Activated T-cell treated with anti-CD3 and anti-CD28 coated beads, Interleukin-2, amount 50 U/mL, for 72 hours (primary cell): ENCODE measurements at regions not wholly inside any gene's neighbourhood (a gene's known extent, or its start where the extent isn't known, plus 50 kb on each side); places are given as distances from the start of the nearest gene placed in this dataset.

Source experiments
- ATAC-seq, 2 donors: fragments of 150-1000 bp; cut with Tn5 transposase; replicated peaks in 1 of 2; 2 replicates each; pipeline ENCODE4 v1.10.0; 2021; ENCODE audit warnings: moderate library complexity in 2 of 2, mild to moderate bottlenecking in 1 of 2
- DNase-seq, 2 donors: peaks; one replicate each; pipeline ENCODE4 v3.0.0; 2021 to 2022; ENCODE audit warnings: mixed read lengths in 1 of 2
- H3K27ac Mint-ChIP-seq: one replicate; pipeline ENCODE4 v1.8.0; 2022; ENCODE audit warnings: mild to moderate bottlenecking, moderate library complexity, mixed read lengths
- H3K27me3 Mint-ChIP-seq: one replicate; pipeline ENCODE4 v1.8.0; 2022; ENCODE audit warnings: low read depth, mixed read lengths
- H3K36me3 Mint-ChIP-seq, 2 donors: one replicate each; pipeline ENCODE4 v1.8.0; 2022; ENCODE audit warnings: mixed read lengths in 2 of 2, mild to moderate bottlenecking in 1 of 2; ENCODE audit not compliant: insufficient read depth in 2 of 2
- H3K4me1 Mint-ChIP-seq: one replicate; pipeline ENCODE4 v1.8.0; 2022; ENCODE audit warnings: low read depth, mixed read lengths
- H3K4me3 Mint-ChIP-seq, 2 donors: one replicate each; pipeline ENCODE4 v1.8.0; 2022; ENCODE audit warnings: mild to moderate bottlenecking in 2 of 2, mixed read lengths in 2 of 2, moderate library complexity in 2 of 2
- H3K9me3 Mint-ChIP-seq, 2 donors: one replicate each; pipeline ENCODE4 v1.8.0; 2022; ENCODE audit warnings: mixed read lengths in 2 of 2

DNA sequence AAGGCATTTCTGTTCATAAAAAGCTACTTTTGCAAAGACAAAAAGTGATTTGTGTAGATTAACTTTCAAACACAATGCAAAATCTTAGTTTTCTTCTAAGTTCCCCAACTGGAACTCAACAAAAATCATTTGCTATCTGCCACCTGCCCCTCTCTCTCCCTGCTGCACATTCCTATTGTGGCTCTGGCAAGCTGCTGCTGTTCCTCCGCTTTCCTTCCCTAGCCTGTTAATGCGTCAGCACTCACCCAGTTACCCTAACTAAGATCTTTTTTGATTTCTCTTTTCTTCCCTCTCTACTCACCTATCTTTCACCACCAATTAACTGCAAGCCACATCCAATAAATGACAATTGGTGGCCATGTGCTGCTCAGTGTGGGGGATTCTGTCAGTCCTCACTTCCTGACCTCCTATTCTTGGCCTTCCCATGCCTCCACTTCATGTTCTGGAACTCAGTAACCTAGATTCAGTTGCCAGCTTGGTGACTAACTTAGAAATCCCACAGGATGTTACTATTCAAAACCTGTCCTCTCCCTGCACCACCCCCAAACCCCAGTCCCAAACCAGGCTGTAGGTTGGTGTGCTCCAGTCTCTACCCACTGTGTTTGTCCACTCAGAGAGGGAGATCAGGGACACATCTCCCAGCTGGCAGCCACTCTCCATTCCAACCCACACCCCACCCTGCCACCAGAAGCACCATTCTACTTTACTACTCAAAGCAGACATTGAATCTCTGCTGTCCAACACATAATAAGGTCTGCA, 140.2 kb upstream of the CTTNBP2 start:
- DNase-seq: no peak
- ATAC-seq: no peak
- Mint-ChIP-seq H3K36me3 (peaks cover 1 to 3% of the 10 kb centered on the region in 2 donors), H3K4me3 (no peak overlapping the region), H3K27me3 (no peaks in the 10 kb centered on the region), H3K9me3 (peaks cover 3 to 7% of the 10 kb centered on the region in 2 donors), H3K27ac (no peak overlapping the region), H3K4me1 (no peaks in the 10 kb centered on the region)

DNA sequence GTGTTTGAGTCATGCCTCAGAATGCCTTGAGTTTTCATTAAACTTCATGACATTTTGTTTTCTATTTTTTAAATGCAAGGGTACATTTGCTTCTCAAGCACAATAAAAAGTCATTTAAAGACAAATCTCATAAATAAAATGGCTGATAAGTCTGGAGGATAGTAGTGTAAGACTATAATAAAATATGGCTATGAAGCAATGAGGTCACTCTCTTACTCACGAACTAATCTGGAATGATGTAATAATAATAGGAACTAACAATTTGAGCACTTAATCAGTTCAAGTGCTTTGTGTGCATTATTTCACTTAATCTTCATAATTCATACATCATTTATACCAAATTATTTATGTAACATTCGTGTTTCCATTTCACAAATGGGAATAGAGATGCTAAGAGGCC, 149.3 kb upstream of the CTTNBP2 start:
- ATAC-seq: no peak
- Mint-ChIP-seq H3K27me3 (no peaks in the 10 kb centered on the region), H3K27ac (no peak overlapping the region), H3K36me3 (peaks cover 0 to 1% of the 10 kb centered on the region in 2 donors), H3K4me3 (no peak overlapping the region), H3K9me3 (peaks cover 2% of the 10 kb centered on the region in 2 donors), H3K4me1 (no peaks in the 10 kb centered on the region)
- DNase-seq: no peak

DNA sequence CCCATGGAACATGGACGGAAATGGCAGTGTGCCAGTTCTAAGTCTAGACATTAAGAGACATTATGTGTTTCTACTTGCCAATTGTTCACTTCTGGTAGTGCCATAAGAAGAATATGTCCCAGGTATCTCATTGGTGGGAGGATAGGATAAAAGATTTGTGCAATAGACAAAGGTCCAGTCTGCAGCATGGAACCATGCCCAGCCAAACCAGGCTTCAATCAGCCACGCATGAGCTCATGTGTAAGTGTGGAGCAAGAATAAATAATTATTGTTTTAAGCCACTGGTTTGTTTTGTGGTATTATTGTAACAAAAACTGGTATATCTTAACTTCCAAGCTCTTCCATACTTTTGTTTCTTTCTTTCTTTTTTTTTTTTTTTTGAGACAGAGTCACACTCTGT, 153.6 kb upstream of the CTTNBP2 start:
- Mint-ChIP-seq H3K4me1 (no peaks in the 10 kb centered on the region), H3K9me3 (peaks cover 0 to 2% of the 10 kb centered on the region in 2 donors), H3K27ac (no peak overlapping the region), H3K36me3 (no peaks in the 10 kb centered on the region), H3K4me3 (no peak overlapping the region), H3K27me3 (no peaks in the 10 kb centered on the region)
- ATAC-seq (no peak), DNase-seq (no peak)

DNA sequence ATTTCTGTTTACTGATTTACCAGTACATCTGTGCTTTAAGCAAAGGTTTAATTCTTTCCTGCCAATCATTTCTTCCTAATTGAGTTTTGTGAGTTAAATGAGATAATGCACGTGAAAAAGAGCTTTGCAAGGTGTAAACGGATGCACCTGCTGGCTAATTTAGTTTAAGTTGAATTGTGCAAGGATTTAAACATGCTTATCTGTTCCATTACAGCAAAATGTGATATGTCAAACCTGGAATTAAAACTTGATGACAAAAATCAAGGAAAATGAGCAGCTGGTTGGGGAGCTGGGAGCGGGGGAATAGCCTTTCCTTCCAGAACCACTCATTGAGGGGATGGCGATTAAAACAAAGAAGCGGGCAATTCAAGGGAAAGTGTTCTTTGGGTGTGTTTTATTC, 155.0 kb upstream of the CTTNBP2 start:
- no peaks in the 10 kb centered on the region for H3K27me3 Mint-ChIP-seq
- ATAC-seq (no peak), DNase-seq (no peak)
- H3K4me3 Mint-ChIP-seq: no peak overlapping the region
- H3K9me3 Mint-ChIP-seq: peaks cover 0 to 2% of the 10 kb centered on the region in 2 donors
- H3K36me3 Mint-ChIP-seq: no peaks in the 10 kb centered on the region
- H3K4me1 Mint-ChIP-seq: no peaks in the 10 kb centered on the region
- no peak overlapping the region for H3K27ac Mint-ChIP-seq

DNA sequence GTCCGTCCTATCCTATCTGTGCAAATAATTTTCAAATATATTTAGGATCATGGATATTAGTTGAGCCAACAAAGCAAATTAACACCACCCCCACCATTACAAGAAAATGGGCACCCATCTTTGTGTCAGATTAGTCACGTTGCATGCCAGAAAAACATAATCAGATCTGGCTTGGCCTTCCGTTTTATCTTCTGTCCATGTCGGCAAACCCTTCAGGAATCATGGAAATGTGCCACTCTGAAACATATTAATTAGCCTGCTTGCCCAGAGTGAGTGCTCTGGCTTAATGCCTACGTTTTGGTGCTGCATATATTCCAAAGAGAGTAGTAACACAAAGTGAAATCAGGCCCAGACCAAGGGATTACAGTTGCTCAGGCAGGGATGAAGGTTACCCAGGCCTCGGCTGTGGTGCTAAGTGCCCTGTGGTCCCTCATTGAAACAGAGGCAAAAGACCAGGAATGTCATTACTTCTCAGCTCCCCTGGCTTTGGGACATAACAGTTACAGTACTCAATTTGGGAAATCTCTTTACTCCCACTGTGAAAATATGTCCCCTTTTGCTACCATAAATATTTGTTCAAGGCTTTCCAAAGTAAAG, 154.0 kb upstream of the LSM8 start:
- peaks cover 0 to 2% of the 10 kb centered on the region in 2 donors for H3K9me3 Mint-ChIP-seq
- H3K27me3 Mint-ChIP-seq: no peaks in the 10 kb centered on the region
- H3K4me1 Mint-ChIP-seq: no peaks in the 10 kb centered on the region
- no peak overlapping the region for H3K27ac Mint-ChIP-seq
- DNase-seq: no peak
- no peaks in the 10 kb centered on the region for H3K36me3 Mint-ChIP-seq
- H3K4me3 Mint-ChIP-seq: no peak overlapping the region
- ATAC-seq: no peak

DNA sequence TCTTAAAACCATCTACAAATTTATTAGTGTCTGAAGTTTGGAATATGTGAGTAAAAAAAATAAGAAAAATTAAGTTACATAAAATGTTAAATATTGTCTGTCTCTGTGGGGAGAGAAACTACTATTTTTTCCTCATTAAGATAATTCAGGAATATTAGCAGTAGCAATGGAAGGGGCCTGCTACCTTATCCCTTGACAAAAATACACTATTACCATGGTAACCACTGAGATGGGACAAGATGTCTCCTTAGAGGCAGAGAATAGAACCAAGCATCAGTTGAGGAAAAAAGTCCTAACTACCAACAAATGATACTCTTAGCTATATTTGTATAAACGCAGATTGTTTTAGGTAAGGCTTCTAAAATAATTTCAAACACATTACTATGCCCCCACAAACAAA, 150.7 kb upstream of the LSM8 start:
- Mint-ChIP-seq H3K4me3 (no peak overlapping the region), H3K27ac (no peak overlapping the region), H3K36me3 (no peaks in the 10 kb centered on the region), H3K27me3 (no peaks in the 10 kb centered on the region), H3K4me1 (no peaks in the 10 kb centered on the region), H3K9me3 (peaks cover 0 to under 1% of the 10 kb centered on the region in 2 donors)
- DNase-seq: no peak
- no peak for ATAC-seq

DNA sequence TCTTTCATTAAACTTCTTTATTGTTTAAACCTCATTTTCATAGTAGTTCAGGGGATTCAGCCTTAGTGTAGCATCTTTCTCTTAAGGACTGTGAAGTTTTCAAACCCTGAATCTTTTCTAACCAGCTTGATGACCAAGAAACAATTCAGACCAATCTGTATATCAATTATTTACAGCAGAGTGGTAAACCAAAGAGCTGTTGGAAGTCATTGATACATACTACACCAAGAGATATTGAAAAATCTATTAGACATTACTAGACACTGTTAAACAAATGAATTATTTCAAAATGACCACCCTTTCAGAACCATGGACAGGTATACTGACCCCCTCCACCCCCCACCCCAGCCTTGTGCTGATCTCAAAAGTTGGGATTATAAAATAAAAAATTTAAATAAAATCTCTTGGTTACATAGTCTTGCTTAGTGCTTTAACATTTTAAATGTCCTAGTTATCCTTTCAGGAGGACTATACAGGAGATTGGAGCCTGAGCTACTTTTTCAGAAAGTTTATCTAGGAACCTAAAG, 143.9 kb upstream of the LSM8 start:
- Mint-ChIP-seq H3K4me3 (no peak overlapping the region), H3K36me3 (no peaks in the 10 kb centered on the region), H3K9me3 (no peaks in the 10 kb centered on the region), H3K4me1 (no peaks in the 10 kb centered on the region), H3K27me3 (no peaks in the 10 kb centered on the region), H3K27ac (no peak overlapping the region)
- ATAC-seq (no peak), DNase-seq (no peak)

DNA sequence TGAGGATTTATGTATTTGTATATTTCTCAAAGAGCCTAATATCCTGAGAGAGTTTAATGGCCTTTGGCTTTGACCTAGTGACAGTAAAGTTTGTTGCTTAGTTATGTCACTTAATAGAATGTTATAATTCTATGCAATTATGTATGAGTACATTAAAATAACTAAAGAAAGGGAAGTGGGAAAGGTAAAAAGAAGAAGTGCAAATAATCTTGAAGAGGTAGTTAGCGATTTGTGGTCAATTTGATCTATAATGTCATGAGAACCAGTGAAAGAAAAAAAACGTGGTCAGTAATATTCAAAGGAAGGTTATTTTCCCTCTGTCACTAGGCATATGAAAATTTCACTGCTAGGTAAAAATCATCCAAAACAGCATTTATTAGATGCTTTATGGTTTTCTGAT, 143.4 kb upstream of the LSM8 start:
- Mint-ChIP-seq H3K27me3 (no peaks in the 10 kb centered on the region), H3K9me3 (no peaks in the 10 kb centered on the region), H3K36me3 (no peaks in the 10 kb centered on the region), H3K27ac (no peak overlapping the region), H3K4me1 (no peaks in the 10 kb centered on the region), H3K4me3 (no peak overlapping the region)
- DNase-seq (no peak), ATAC-seq (no peak)

DNA sequence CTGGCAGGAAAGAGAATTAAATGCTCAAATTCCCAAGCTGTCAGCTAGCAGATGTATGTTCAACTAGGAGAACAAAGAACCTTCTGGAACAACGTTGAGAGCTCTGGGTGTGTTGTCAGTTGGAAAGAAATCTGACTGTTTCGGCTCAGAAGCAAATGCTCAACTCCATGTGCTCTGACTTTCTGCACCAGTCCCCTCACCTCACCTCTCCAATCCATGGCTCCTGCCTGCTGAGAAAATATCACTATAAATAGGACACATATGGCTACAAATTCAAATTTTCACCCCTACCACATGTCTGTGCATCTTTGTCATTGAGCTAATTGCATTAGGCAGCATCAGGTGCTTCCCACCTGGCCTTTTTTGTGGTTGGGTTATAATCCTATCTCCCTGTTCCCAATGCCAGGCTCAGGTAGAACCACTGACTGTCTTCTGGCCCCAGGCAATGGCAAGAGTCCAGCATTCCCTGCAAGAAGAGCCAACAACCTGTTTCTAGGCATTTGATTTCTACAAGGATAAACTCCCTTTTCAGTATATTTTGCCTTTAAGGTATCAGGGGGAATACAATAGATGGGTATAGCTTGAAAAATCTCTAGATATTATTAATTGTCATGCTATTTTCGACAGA, 142.6 kb upstream of the LSM8 start:
- H3K4me1 Mint-ChIP-seq: no peaks in the 10 kb centered on the region
- no peaks in the 10 kb centered on the region for H3K27me3 Mint-ChIP-seq
- H3K27ac Mint-ChIP-seq: no peak overlapping the region
- H3K36me3 Mint-ChIP-seq: no peaks in the 10 kb centered on the region
- ATAC-seq (no peak), DNase-seq (no peak)
- H3K9me3 Mint-ChIP-seq: no peaks in the 10 kb centered on the region
- H3K4me3 Mint-ChIP-seq: no peak overlapping the region

DNA sequence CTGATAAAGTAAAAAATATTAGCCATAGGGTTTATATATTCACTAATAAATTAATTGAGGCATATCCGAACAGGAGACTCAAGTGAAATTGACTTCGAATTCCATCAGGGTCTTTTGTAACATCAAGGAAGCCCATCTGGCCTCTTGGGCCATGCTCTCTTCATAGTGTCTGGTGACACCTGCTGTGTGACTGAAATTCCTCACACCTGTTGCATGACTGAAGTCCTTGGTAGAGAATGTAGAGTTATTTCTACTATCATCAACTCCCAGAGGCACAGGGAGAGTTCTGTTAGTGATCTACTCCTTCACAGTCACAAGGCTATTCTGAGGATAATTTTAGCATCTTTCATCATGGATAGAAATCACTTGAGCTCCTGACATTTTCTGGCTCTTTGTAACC, 138.3 kb upstream of the LSM8 start:
- Mint-ChIP-seq H3K4me1 (no peaks in the 10 kb centered on the region), H3K27me3 (no peaks in the 10 kb centered on the region), H3K27ac (no peak overlapping the region), H3K36me3 (no peaks in the 10 kb centered on the region), H3K4me3 (no peak overlapping the region), H3K9me3 (no peaks in the 10 kb centered on the region)
- no peak for ATAC-seq
- no peak for DNase-seq

DNA sequence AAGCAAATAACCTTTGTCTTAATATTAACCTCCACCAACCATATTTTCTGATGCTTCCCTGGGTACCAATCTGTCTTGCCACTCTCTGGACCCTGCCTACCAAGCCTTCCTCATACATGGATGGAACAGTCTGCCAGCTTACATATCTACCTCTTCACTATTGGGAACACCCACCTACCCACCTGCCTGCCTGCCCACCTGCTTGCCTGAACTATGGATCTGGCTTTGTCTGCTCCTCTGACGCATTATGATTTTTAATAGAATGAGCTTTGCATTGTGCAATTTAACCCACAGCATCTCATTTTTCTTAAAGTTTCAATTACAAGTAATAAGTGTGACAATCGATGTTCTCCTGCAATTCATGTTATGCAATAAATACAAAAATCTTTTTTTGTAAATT, 137.9 kb upstream of the LSM8 start:
- ATAC-seq (no peak), DNase-seq (no peak)
- H3K9me3 Mint-ChIP-seq: no peaks in the 10 kb centered on the region
- no peaks in the 10 kb centered on the region for H3K36me3 Mint-ChIP-seq
- no peaks in the 10 kb centered on the region for H3K27me3 Mint-ChIP-seq
- no peak overlapping the region for H3K4me3 Mint-ChIP-seq
- no peak overlapping the region for H3K27ac Mint-ChIP-seq
- no peaks in the 10 kb centered on the region for H3K4me1 Mint-ChIP-seq

DNA sequence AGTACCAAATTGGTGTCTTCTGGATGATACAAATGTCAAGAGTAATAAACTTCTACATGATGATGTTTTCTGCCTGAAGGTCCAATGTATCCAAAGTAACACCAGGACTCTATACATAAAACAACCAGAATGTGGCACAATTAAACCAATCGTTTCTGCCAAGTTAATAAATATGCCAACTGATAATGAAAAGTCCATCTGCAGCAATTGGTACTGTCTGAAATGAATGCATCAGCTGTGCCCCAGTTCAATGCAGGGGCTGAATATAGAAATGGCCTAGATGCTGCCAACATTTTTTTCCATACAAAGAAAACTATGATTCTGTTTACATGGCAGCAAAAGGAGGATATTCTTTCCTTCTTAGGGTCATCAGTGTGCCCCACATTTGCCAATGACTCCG, 137.2 kb upstream of the LSM8 start:
- no peaks in the 10 kb centered on the region for H3K4me1 Mint-ChIP-seq
- no peaks in the 10 kb centered on the region for H3K36me3 Mint-ChIP-seq
- DNase-seq (no peak), ATAC-seq (no peak)
- H3K9me3 Mint-ChIP-seq: no peaks in the 10 kb centered on the region
- no peak overlapping the region for H3K4me3 Mint-ChIP-seq
- no peak overlapping the region for H3K27ac Mint-ChIP-seq
- H3K27me3 Mint-ChIP-seq: no peaks in the 10 kb centered on the region

DNA sequence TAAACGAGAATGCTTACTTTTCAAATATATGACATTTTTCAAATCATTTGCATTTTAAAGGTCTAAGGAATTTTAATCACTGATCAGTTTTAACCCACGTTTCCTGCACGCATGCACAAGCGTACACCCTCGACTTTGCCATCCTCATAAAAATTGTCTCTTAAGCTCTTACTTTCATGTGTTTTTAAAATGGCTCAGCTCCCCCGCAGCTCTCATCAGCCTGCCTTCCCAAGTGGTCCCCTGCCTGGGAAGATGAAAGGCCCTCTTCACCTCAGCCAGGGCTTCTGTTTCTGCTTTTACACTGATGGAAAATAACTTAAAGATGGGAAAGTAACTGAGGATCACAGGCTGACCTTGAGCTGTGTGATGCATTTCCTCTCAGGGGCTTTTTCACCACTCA, 131.6 kb upstream of the LSM8 start:
- DNase-seq: no peak
- no peak for ATAC-seq
- Mint-ChIP-seq H3K4me3 (no peak overlapping the region), H3K9me3 (no peaks in the 10 kb centered on the region), H3K27me3 (no peaks in the 10 kb centered on the region), H3K27ac (no peak overlapping the region), H3K36me3 (no peaks in the 10 kb centered on the region), H3K4me1 (no peaks in the 10 kb centered on the region)
